NB4 (cell line): ENCODE measurements at regions not wholly inside any gene's neighbourhood (a gene's known extent, or its start where the extent isn't known, plus 50 kb on each side); places are given as distances from the start of the nearest gene placed in this dataset.
"Not testable (repeated sequence)": the region's sequence is repeated elsewhere in the genome, so short reads cannot be mapped to it uniquely, and the experiment has no call there.

ENCODE experiments used
- MYC ChIP-seq: IDR thresholded peaks from 2 replicates; pipeline ENCODE4 v1.6.1; 2011; ENCODE audit warnings: low read depth, low read length
- POLR2A ChIP-seq: IDR thresholded peaks from 2 replicates; pipeline ENCODE4 v1.6.1; 2011; ENCODE audit warnings: mild to moderate bottlenecking; ENCODE audit not compliant: insufficient read length; ENCODE audit errors: extremely low read depth
- TF ChIP-seq, protein P1 (sequence below): IDR thresholded peaks from one replicate; pipeline ENCODE4 v1.5.1; 2012; ENCODE audit warnings: low read depth, low read length
- TF ChIP-seq, protein P2 (sequence below): IDR thresholded peaks from 2 replicates; pipeline ENCODE4 v1.6.1; 2011; ENCODE audit warnings: low read depth, low read length

DNA sequence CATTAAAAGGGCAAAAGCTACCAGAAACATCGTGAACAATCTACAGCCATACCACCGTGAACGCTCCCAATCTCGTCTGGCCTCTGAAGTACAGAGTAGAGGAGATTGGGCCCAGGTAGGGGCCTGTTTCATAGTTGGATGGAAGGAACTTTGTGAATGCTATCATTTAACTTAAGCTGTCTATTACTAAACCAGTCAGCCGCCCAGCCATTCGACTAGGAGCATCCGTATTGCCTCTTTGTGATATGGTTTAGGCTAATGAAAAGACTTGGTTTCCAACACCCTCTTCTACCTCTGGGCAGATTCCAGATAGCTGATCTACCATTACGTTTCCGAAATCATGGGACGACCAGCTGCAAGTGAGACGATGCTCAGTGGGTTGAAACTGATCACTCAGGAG lies 54.0 kb upstream of the TBL1X start:
- TF ChIP-seq, protein P1, sequence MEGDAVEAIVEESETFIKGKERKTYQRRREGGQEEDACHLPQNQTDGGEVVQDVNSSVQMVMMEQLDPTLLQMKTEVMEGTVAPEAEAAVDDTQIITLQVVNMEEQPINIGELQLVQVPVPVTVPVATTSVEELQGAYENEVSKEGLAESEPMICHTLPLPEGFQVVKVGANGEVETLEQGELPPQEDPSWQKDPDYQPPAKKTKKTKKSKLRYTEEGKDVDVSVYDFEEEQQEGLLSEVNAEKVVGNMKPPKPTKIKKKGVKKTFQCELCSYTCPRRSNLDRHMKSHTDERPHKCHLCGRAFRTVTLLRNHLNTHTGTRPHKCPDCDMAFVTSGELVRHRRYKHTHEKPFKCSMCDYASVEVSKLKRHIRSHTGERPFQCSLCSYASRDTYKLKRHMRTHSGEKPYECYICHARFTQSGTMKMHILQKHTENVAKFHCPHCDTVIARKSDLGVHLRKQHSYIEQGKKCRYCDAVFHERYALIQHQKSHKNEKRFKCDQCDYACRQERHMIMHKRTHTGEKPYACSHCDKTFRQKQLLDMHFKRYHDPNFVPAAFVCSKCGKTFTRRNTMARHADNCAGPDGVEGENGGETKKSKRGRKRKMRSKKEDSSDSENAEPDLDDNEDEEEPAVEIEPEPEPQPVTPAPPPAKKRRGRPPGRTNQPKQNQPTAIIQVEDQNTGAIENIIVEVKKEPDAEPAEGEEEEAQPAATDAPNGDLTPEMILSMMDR: not testable (repeated sequence)
- TF ChIP-seq, protein P2, sequence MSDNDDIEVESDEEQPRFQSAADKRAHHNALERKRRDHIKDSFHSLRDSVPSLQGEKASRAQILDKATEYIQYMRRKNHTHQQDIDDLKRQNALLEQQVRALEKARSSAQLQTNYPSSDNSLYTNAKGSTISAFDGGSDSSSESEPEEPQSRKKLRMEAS: not testable (repeated sequence)
- TF ChIP-seq POLR2A, MYC: not testable (repeated sequence)
